ENCODE measurements at regions not wholly inside any gene's neighbourhood (a gene's known extent, or its start where the extent isn't known, plus 50 kb on each side); places are given as distances from the start of the nearest gene placed in this dataset.

- ATAC-seq (no peak), DNase-seq (no peak)
- no peak for TF ChIP-seq CTCF (IDR thresholded peaks at IDR 0.05)
- no peaks in the 10 kb centered on the region for H3K4me1 ChIP-seq
- no peak overlapping the region for H3K4me3 ChIP-seq
- H3K9me3 ChIP-seq = no peaks in the 10 kb centered on the region
- H3K27ac ChIP-seq = no peak overlapping the region
- WGBS (ENCODE audit: insufficient coverage, low coverage, low lambda C conversion rate, missing lambda C conversion rate) = 70% methylated on average over 2 of the region's 2 CpGs
- no peaks in the 10 kb centered on the region for H3K36me3 ChIP-seq
- intact Hi-C loops (cut with DNase I) = loop anchor here in 1 of 2 donors (5.0 to 10.0 kb wide), 2 partner anchors 73 to 155 kb away; no protein-coding TSS in a partner anchor
- no peaks in the 10 kb centered on the region for H3K27me3 ChIP-seq
Observed at GRCh38 chr14:22399776-22400175, 189.2 kb downstream of the DAD1 start.

- Histone ChIP-seq H3K27me3 (no peaks in the 10 kb centered on the region), H3K27ac (no peak overlapping the region), H3K4me1 (no peaks in the 10 kb centered on the region), H3K4me3 (no peak overlapping the region), H3K36me3 (no peaks in the 10 kb centered on the region), H3K9me3 (no peaks in the 10 kb centered on the region)
- ATAC-seq = no peak
- WGBS (ENCODE audit: insufficient coverage, low coverage, low lambda C conversion rate, missing lambda C conversion rate) = 69% methylated on average over 7 of the region's 7 CpGs
- TF ChIP-seq CTCF (IDR thresholded peaks at IDR 0.05) = no peak
- TF ChIP-seq POLR2A (IDR thresholded peaks at IDR 0.05) = no peak
- intact Hi-C loops (cut with DNase I) = loop anchor here in 1 of 2 donors (5.0 to 10.0 kb wide), 2 partner anchors 75 to 158 kb away; no protein-coding TSS in a partner anchor
- no peak for DNase-seq
Observed at GRCh38 chr14:22397221-22397737, 191.7 kb downstream of the DAD1 start.

GRCh38 chr14:22395803-22396202 lies 193.2 kb downstream of the DAD1 start:
- Histone ChIP-seq H3K9me3 (no peaks in the 10 kb centered on the region), H3K4me1 (no peaks in the 10 kb centered on the region), H3K27me3 (no peaks in the 10 kb centered on the region), H3K4me3 (no peak overlapping the region), H3K36me3 (no peaks in the 10 kb centered on the region), H3K27ac (no peak overlapping the region)
- WGBS (ENCODE audit: insufficient coverage, low coverage, low lambda C conversion rate, missing lambda C conversion rate) = 50% methylated on average over 1 of the region's 2 CpGs
- DNase-seq = no peak
- TF ChIP-seq POLR2A (IDR thresholded peaks at IDR 0.05) (no peak), CTCF (IDR thresholded peaks at IDR 0.05) (no peak)
- intact Hi-C loops (cut with DNase I) = loop anchor here in 1 of 2 donors (5.0 to 10.0 kb wide), 2 partner anchors 76 to 159 kb away; no protein-coding TSS in a partner anchor
- ATAC-seq = no peak

GRCh38 chr14:22394616-22395015 lies 194.4 kb downstream of the DAD1 start:
- Histone ChIP-seq H3K27ac (no peak overlapping the region), H3K27me3 (no peaks in the 10 kb centered on the region), H3K9me3 (no peaks in the 10 kb centered on the region), H3K4me3 (no peak overlapping the region), H3K36me3 (no peaks in the 10 kb centered on the region), H3K4me1 (no peaks in the 10 kb centered on the region)
- intact Hi-C loops (cut with DNase I) = loop anchor here in 1 of 2 donors (5.0 to 10.0 kb wide), 2 partner anchors 78 to 160 kb away; no protein-coding TSS in a partner anchor
- WGBS (ENCODE audit: insufficient coverage, low coverage, low lambda C conversion rate, missing lambda C conversion rate) = 67% methylated on average over 2 of the region's 2 CpGs
- TF ChIP-seq POLR2A (IDR thresholded peaks at IDR 0.05) (no peak), CTCF (IDR thresholded peaks at IDR 0.05) (no peak)
- ATAC-seq (no peak), DNase-seq (no peak)
